Mesenchymal stem cell (in vitro differentiated cells and primary cell): ENCODE measurements at regions not wholly inside any gene's neighbourhood (a gene's known extent, or its start where the extent isn't known, plus 50 kb on each side); places are given as distances from the start of the nearest gene placed in this dataset.

Experiments used
- DNase-seq: peaks from one replicate; pipeline ENCODE4 v3.0.0-alpha.2; 2013
- H2AFZ ChIP-seq: one replicate; pipeline ENCODE4 v1.6.1; 2013; ENCODE audit warnings: low read depth, mild to moderate bottlenecking, control low read depth, inconsistent platforms, low read length, moderate library complexity
- H2AK5ac ChIP-seq: 2 replicates; pipeline ENCODE4 v1.6.1; 2013; ENCODE audit warnings: low read length, moderate library complexity, mild to moderate bottlenecking, inconsistent platforms; ENCODE audit not compliant: severe bottlenecking
- H2BK120ac ChIP-seq: one replicate; pipeline ENCODE4 v1.6.1; 2013; ENCODE audit warnings: low read depth, mild to moderate bottlenecking, inconsistent platforms, low read length, moderate library complexity
- H2BK12ac ChIP-seq, 2 experiments: one replicate each; pipeline ENCODE4 v1.6.1; 2013; ENCODE audit warnings: inconsistent platforms in 2 of 2, low read length in 2 of 2, mild to moderate bottlenecking in 2 of 2, moderate library complexity in 2 of 2, control low read depth in 1 of 2
- H2BK15ac ChIP-seq: one replicate; pipeline ENCODE4 v1.6.1; 2013; ENCODE audit warnings: mild to moderate bottlenecking, low read depth, inconsistent platforms; ENCODE audit not compliant: poor library complexity, severe bottlenecking
- H2BK5ac ChIP-seq: 2 replicates; pipeline ENCODE4 v1.6.1; 2013; ENCODE audit warnings: low read depth, mild to moderate bottlenecking, low read length, control low read depth, inconsistent platforms; ENCODE audit not compliant: poor library complexity, severe bottlenecking
- H3K14ac ChIP-seq, 2 experiments: one replicate each; pipeline ENCODE4 v1.6.1; 2013; ENCODE audit warnings: inconsistent platforms in 2 of 2, low read length in 2 of 2, control low read depth in 1 of 2, mild to moderate bottlenecking in 1 of 2, moderate library complexity in 1 of 2
- H3K18ac ChIP-seq, 2 experiments: one replicate each; pipeline ENCODE4 v1.6.1; 2013; ENCODE audit warnings: inconsistent platforms in 2 of 2, low read length in 2 of 2, control low read depth in 1 of 2, low read depth in 1 of 2, mild to moderate bottlenecking in 1 of 2
- H3K23ac ChIP-seq, 2 experiments: one replicate each; pipeline ENCODE4 v1.6.1; 2013; ENCODE audit warnings: inconsistent platforms in 2 of 2, low read length in 2 of 2, mild to moderate bottlenecking in 2 of 2, moderate library complexity in 2 of 2, control low read depth in 1 of 2
- H3K27ac ChIP-seq: 2 replicates; pipeline ENCODE4 v1.5.1; 2013; ENCODE audit warnings: mild to moderate bottlenecking, moderate library complexity, low read length, control low read depth, inconsistent platforms; ENCODE audit not compliant: poor library complexity, severe bottlenecking
- H3K27me3 ChIP-seq, 2 experiments: 2 replicates each; pipeline versions ENCODE4 v1.6.1 to v1.7.0; 2013; ENCODE audit warnings: low read length in 2 of 2, mild to moderate bottlenecking in 2 of 2, moderate library complexity in 2 of 2, control low read depth in 1 of 2, inconsistent platforms in 1 of 2; ENCODE audit not compliant: control insufficient read depth in 1 of 2, insufficient read depth in 1 of 2
- H3K36me3 ChIP-seq, 2 experiments: 2 replicates each; pipeline versions ENCODE4 v1.6.1 to v1.7.0; 2013; ENCODE audit warnings: low read length in 2 of 2, control low read depth in 1 of 2, inconsistent platforms in 1 of 2, low read depth in 1 of 2, mild to moderate bottlenecking in 1 of 2; ENCODE audit not compliant: insufficient read depth in 2 of 2, control insufficient read depth in 1 of 2
- H3K4ac ChIP-seq, 2 experiments: one replicate each; pipeline ENCODE4 v1.6.1; 2013; ENCODE audit warnings: inconsistent platforms in 2 of 2, low read length in 2 of 2, mild to moderate bottlenecking in 2 of 2, moderate library complexity in 2 of 2, control low read depth in 1 of 2, low read depth in 1 of 2
- H3K4me1 ChIP-seq: 2 replicates; pipeline ENCODE4 v1.6.1; 2013; ENCODE audit warnings: low read depth, low read length, control low read depth; ENCODE audit not compliant: control insufficient read depth, insufficient read depth
- H3K4me2 ChIP-seq: 2 replicates; pipeline ENCODE4 v1.6.1; 2013; ENCODE audit warnings: low read length, mild to moderate bottlenecking, inconsistent platforms; ENCODE audit not compliant: poor library complexity, severe bottlenecking
- H3K4me3 ChIP-seq, 2 experiments: 2 replicates each; pipeline versions ENCODE4 v1.5.1 to v1.7.0; 2013; ENCODE audit warnings: low read length in 2 of 2, mild to moderate bottlenecking in 2 of 2, control low read depth in 1 of 2, low read depth in 1 of 2; ENCODE audit not compliant: insufficient read depth in 1 of 2
- H3K79me1 ChIP-seq: replicated peaks from 2 replicates; pipeline ENCODE4 v1.6.1; 2013; ENCODE audit warnings: mild to moderate bottlenecking, control low read depth, low read length, inconsistent platforms; ENCODE audit not compliant: poor library complexity, severe bottlenecking
- H3K9ac ChIP-seq: 2 replicates; pipeline ENCODE4 v1.7.0; 2013; ENCODE audit warnings: mild to moderate bottlenecking, low read length, moderate library complexity
- H3K9me3 ChIP-seq: 2 replicates; pipeline ENCODE4 v1.7.0; 2013; ENCODE audit warnings: mild to moderate bottlenecking, low read length; ENCODE audit not compliant: control insufficient read depth
- H4K8ac ChIP-seq: one replicate; pipeline ENCODE4 v1.6.1; 2013; ENCODE audit warnings: inconsistent platforms, mild to moderate bottlenecking, low read length, moderate library complexity
- H4K91ac ChIP-seq: one replicate; pipeline ENCODE4 v1.6.1; 2013; ENCODE audit warnings: mild to moderate bottlenecking, low read length, inconsistent platforms
- WGBS: methylation state at CpG from one replicate; pipeline ENCODE4 v1.1.7; 2013; ENCODE audit warnings: mixed read lengths; 5-methylcytosine and 5-hydroxymethylcytosine counted together

DNA sequence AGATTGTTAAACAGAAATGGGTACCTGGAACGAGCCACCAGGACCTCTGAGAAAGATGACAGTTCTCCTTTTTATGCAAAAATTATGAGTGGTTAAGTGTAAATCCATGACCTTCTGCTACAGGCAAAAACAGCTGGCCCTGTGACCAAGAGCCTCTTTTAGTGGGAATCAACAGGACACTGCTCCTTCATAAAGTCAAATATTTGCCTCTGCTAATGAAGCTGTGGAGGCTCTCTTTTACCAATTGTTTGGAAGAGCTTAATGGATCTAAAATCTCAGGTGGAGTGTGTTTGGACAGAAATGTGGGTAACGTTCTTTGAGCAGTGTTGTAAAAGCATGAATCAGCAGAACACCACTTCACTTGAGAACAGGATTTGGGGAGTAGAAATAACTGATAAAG lies 117.5 kb upstream of the PCSK2 start:
- WGBS: 75% methylated on average over 2 of the region's 2 CpGs
- no peaks in the 10 kb centered on the region for H3K36me3 ChIP-seq

DNA sequence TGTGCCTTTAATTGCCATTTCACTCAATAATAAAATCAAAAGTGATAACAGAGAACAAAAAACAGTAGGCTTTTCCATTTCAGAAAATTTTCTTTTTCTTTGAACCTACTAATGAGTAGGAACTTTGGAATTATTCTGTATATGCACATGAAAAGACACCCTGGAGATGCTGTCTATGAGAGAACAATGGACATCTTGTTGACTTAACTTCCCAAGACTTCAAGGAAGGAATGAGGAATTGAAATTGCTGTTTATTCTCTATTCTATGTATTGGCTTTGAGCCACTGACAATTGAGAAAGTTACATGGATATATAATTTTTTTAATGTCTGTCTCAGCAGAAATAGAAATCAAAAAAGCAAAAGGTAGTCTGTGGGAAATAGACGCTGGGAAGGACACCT lies 98.6 kb upstream of the PCSK2 start:
- 83% methylated on average over 1 of the region's 1 CpG for WGBS
- no peak overlapping the region for H3K23ac ChIP-seq
- no peak overlapping the region for H3K4me3 ChIP-seq
- no peak overlapping the region for H2BK120ac ChIP-seq
- no peak overlapping the region for H2AFZ ChIP-seq
- no peak overlapping the region for H4K8ac ChIP-seq
- no peaks in the 10 kb centered on the region for H3K27me3 ChIP-seq
- no peak overlapping the region for H3K14ac ChIP-seq
- H4K91ac ChIP-seq: no peak overlapping the region
- H2BK15ac ChIP-seq: no peak overlapping the region
- H2BK5ac ChIP-seq: no peak overlapping the region
- H3K79me1 ChIP-seq: no peaks in the 10 kb centered on the region
- H3K36me3 ChIP-seq: no peaks in the 10 kb centered on the region
- no peak overlapping the region for H3K4ac ChIP-seq
- H3K4me2 ChIP-seq: no peak overlapping the region
- no peak overlapping the region for H3K27ac ChIP-seq
- no peaks in the 10 kb centered on the region for H3K9me3 ChIP-seq
- H2BK12ac ChIP-seq: no peak overlapping the region
- DNase-seq: no peak
- H3K9ac ChIP-seq: no peak overlapping the region
- no peak overlapping the region for H3K18ac ChIP-seq
- H2AK5ac ChIP-seq: no peak overlapping the region
- no peaks in the 10 kb centered on the region for H3K4me1 ChIP-seq

More for the DNA sequence above, 117.5 kb upstream of the PCSK2 start:
- H3K23ac ChIP-seq: no peak overlapping the region
- H2BK120ac ChIP-seq: no peak overlapping the region
- no peak for DNase-seq
- H3K14ac ChIP-seq: no peak overlapping the region
- H2BK12ac ChIP-seq: no peak overlapping the region
- no peaks in the 10 kb centered on the region for H3K79me1 ChIP-seq
- no peak overlapping the region for H3K9ac ChIP-seq
- H2BK5ac ChIP-seq: no peak overlapping the region
- H2BK15ac ChIP-seq: no peak overlapping the region
- no peak overlapping the region for H3K4me3 ChIP-seq
- H2AK5ac ChIP-seq: no peak overlapping the region
- no peaks in the 10 kb centered on the region for H3K9me3 ChIP-seq
- H4K91ac ChIP-seq: no peak overlapping the region
- H3K18ac ChIP-seq: no peak overlapping the region
- no peak overlapping the region for H3K4me2 ChIP-seq
- H3K27ac ChIP-seq: no peak overlapping the region
- H3K4ac ChIP-seq: no peak overlapping the region
- H4K8ac ChIP-seq: no peak overlapping the region
- no peaks in the 10 kb centered on the region for H3K27me3 ChIP-seq
- H3K4me1 ChIP-seq: no peaks in the 10 kb centered on the region
- H2AFZ ChIP-seq: no peak overlapping the region

DNA sequence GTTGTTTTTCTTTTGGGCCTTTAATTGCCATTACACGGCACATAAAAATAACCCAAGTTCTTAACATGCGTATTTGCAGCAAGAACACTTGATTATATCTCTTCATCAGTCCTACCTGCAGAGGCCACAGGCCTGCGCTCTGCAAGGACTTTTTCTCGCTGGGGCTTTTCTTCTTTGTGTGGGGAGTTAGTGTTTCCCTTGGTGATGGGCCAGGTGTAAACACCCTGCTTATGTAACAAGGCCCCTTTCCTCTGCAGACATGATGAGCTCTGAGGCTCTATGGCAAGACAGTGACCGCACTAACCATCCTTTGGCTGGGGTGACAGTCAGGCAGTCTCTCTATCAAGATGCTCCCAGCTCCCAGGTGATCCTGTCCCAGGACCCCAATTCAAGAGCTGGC lies 97.8 kb upstream of the PCSK2 start:
- H2BK15ac ChIP-seq: no peak overlapping the region
- H3K4me2 ChIP-seq: no peak overlapping the region
- H2AFZ ChIP-seq: no peak overlapping the region
- H4K91ac ChIP-seq: no peak overlapping the region
- no peaks in the 10 kb centered on the region for H3K4me1 ChIP-seq
- no peak overlapping the region for H3K18ac ChIP-seq
- no peak overlapping the region for H2BK5ac ChIP-seq
- H3K4ac ChIP-seq: no peak overlapping the region
- no peak overlapping the region for H2AK5ac ChIP-seq
- no peak overlapping the region for H3K4me3 ChIP-seq
- no peak overlapping the region for H3K27ac ChIP-seq
- H3K14ac ChIP-seq: no peak overlapping the region
- no peak for DNase-seq
- no peak overlapping the region for H3K23ac ChIP-seq
- 73% methylated on average over 5 of the region's 5 CpGs for WGBS
- no peaks in the 10 kb centered on the region for H3K9me3 ChIP-seq
- no peaks in the 10 kb centered on the region for H3K27me3 ChIP-seq
- no peak overlapping the region for H3K9ac ChIP-seq
- no peaks in the 10 kb centered on the region for H3K36me3 ChIP-seq
- no peak overlapping the region for H2BK12ac ChIP-seq
- H2BK120ac ChIP-seq: no peak overlapping the region
- H3K79me1 ChIP-seq: no peaks in the 10 kb centered on the region
- no peak overlapping the region for H4K8ac ChIP-seq

DNA sequence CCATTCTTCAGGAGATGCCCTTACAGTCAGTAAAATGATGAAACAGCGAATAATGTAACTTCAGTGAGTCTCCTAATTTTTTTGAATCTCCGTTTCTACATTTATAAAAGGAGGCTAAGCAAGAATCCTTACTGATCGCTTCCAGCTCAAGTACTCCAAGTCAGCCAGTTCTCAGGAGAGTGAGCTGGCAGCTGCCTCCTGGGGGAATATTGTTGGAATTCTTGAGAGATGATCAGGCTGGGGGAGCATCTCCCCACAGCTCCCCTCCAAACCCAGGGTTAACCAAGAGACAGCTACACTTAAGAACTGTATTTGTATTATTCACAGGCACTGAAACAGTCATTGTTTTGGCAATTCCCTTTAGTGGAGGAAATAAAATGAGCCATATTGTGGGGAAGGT lies 89.1 kb upstream of the PCSK2 start:
- H2BK12ac ChIP-seq: no peak overlapping the region
- H2AK5ac ChIP-seq: no peak overlapping the region
- H2BK5ac ChIP-seq: no peak overlapping the region
- H2BK120ac ChIP-seq: no peak overlapping the region
- no peaks in the 10 kb centered on the region for H3K27me3 ChIP-seq
- H4K91ac ChIP-seq: no peak overlapping the region
- H3K4ac ChIP-seq: no peak overlapping the region
- H2AFZ ChIP-seq: no peak overlapping the region
- H3K18ac ChIP-seq: no peak overlapping the region
- H4K8ac ChIP-seq: no peak overlapping the region
- H3K23ac ChIP-seq: no peak overlapping the region
- no peaks in the 10 kb centered on the region for H3K9me3 ChIP-seq
- H3K14ac ChIP-seq: no peak overlapping the region
- H3K27ac ChIP-seq: no peak overlapping the region
- H3K4me1 ChIP-seq: no peaks in the 10 kb centered on the region
- H3K4me3 ChIP-seq: no peak overlapping the region
- no peak overlapping the region for H3K4me2 ChIP-seq
- DNase-seq: no peak
- no peaks in the 10 kb centered on the region for H3K79me1 ChIP-seq
- H2BK15ac ChIP-seq: no peak overlapping the region
- 97% methylated on average over 3 of the region's 3 CpGs for WGBS
- no peaks in the 10 kb centered on the region for H3K36me3 ChIP-seq
- no peak overlapping the region for H3K9ac ChIP-seq
